C4-2B (cell line): ENCODE measurements at regions not wholly inside any gene's neighbourhood (a gene's known extent, or its start where the extent isn't known, plus 50 kb on each side); places are given as distances from the start of the nearest gene placed in this dataset.

Experiments
- ZFX ChIP-seq: fragments of 450-650 bp; IDR thresholded peaks from 2 replicates; pipeline ENCODE4 v1.6.1; 2017
- TF ChIP-seq, protein P1 (sequence below): fragments of 450-650 bp; conservative IDR thresholded peaks from 2 replicates; pipeline ENCODE4 v1.5.1; 2017; ENCODE audit warnings: mild to moderate bottlenecking

DNA sequence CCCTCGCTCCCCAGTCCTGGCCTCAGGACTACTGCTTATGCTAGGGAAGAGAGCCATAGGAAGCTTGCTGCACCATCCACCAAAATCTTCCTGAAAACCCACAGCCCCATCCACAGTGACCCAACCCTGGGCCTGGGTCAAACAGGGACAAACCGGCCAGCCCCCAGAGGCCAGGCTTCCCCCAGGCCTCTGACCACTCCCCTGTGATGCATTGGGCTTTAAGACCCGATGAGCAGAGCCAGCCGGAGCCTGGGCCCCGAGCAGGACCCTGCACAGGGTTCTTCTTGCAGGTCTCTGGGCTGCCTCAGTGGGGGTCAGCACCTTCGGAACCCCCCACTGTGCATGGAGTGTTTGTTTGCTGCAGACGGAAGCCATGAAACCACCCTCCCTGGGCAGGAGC lies 583.7 kb downstream of the BRD1 start:
- TF ChIP-seq, protein P1, sequence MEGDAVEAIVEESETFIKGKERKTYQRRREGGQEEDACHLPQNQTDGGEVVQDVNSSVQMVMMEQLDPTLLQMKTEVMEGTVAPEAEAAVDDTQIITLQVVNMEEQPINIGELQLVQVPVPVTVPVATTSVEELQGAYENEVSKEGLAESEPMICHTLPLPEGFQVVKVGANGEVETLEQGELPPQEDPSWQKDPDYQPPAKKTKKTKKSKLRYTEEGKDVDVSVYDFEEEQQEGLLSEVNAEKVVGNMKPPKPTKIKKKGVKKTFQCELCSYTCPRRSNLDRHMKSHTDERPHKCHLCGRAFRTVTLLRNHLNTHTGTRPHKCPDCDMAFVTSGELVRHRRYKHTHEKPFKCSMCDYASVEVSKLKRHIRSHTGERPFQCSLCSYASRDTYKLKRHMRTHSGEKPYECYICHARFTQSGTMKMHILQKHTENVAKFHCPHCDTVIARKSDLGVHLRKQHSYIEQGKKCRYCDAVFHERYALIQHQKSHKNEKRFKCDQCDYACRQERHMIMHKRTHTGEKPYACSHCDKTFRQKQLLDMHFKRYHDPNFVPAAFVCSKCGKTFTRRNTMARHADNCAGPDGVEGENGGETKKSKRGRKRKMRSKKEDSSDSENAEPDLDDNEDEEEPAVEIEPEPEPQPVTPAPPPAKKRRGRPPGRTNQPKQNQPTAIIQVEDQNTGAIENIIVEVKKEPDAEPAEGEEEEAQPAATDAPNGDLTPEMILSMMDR = no peak
- no peak for TF ChIP-seq ZFX
